HG03442 (cell line): ENCODE measurements at regions not wholly inside any gene's neighbourhood (a gene's known extent, or its start where the extent isn't known, plus 50 kb on each side); places are given as distances from the start of the nearest gene placed in this dataset.
"Not testable (repeated sequence)": the region's sequence is repeated elsewhere in the genome, so short reads cannot be mapped to it uniquely, and the experiment has no call there.

Source experiments
- ATAC-seq: cut with Tn5 transposase; IDR thresholded peaks from one replicate; pipeline ENCODE4 v1.9.1; 2021; ENCODE audit warnings: mild to moderate bottlenecking, moderate library complexity; ENCODE audit not compliant: unreplicated experiment

DNA sequence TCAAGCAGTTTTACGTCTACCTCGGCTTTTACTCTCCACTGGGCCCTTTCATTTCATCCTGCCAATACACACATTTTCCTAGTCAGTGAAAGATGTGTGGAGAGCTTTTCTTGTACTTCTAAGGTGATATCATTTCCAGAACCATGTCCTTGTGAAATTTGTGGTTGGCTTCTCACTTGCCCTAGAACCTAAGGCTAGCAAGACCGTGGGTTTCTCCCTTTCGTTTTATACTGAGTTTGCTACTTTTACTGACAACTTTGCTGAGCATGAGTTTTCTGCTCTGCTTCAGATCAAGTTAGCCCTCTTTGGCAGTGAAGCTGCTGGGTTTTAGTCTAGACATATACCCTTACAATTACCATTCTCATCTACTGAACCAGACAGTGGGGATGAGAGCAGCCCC is 95.7 kb upstream of the FRMPD4 start:
- ATAC-seq, result no peak

DNA sequence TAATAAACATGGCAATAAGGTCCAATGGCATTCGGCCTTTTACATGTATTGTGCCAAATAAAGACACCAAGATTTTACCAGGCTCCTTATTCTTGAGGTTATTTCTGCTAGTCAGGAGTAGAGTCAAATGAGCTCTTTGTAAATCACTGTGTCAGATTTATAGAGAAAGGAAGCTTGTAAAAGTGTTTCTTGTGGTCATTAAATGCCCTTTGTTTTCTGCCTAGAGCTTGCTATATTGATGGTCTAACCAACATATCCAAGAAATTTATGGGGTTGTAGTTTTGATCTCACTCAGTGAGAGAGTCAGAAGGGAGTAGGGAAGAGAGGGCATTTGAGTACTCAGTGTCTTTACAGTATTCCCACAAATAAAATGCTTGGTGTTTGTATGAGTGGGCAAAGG is 86.2 kb upstream of the FRMPD4 start:
- ATAC-seq, result no peak

DNA sequence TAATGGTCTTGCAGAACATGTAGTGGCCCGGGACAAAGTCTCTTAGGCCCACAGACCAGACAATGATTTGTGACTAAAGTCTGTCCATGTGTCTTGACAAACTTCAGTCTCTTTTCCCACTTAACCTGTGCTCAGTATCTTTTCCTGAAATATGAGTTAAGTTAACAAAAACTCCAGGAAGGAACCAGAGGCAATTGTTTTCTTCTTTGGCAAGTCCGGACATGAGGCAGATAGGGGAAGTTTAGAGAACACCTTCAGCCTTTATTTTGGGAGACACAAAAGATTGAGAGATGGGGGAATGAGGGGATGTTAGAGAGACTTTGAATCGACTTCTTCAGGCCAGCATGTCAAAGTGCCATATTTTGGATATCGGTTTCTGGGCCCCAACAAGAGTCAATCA is 80.2 kb upstream of the FRMPD4 start:
- no peak for ATAC-seq

DNA sequence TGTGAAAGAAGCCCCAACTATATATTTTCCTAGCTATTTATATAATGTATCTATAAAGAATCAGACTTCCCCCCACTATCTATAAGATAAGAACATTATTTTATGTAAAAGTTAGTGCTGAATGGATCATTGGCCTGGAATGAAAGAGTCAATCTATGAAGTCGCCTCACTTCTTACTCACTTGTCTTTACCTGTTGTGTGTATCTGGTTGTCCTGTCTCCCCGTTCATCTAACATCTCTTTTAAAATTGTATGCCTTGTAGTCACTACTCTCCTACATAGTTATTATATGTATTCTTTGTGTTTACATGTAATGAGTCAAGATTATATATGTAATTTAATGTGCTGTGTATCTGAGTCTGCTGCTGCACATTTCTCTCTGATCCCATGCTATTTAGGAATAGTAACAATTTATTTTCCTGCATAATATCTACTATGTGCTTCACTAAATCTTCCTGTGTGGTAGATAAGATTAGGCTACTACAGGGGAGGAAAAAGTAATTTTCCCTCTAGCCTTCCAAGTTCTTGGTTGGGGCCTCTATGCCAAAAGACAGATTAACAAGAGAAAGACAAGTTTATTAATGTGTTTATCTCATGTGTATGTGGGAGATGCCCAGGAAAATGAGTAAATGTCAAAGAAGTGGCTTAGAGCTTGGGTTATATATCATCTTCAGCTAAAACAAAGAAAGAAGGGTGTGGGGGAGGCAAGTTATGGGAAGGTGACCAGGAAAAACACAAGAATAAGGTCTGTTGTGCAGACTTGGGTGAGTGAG is 77.6 kb upstream of the FRMPD4 start:
- no peak for ATAC-seq

DNA sequence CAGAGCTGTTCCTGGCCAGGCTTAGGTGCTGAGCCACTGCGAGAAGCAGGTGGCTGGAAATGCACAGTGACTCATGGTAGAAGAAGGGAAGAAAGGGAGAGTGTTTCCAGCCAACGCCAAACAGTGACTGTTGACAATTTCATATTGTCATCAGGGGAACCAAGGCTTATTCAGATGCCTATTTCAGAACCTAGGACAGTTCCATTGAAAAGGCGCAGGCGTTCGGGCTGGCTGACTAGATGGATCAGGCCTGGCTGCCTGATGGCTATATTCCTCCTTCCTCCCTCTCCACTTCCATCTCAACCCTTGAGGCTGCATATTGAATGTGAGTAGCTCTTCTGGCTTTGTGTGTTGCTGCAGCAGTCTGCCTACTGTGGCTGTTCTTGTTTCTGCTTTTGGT is 73.0 kb upstream of the FRMPD4 start:
- ATAC-seq, result no peak

DNA sequence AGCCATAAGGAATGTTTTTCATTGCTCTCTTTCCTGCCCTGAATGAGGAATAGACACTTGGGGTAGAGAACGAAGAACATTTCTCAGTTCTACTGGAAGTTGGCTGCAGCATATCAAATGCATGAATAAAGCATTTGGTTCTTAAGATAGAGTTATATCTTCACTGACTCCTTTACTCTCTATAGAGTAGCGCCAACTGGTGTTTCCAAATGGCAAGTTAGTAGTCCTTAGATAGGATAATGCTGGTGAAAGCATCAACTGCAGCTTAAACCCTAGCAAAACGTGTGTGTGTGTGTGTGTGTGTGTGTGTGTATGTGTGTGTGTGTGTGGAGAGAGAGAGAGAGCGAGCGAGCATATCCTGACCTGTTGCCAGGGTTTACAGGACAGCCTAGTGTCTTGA is 62.2 kb upstream of the FRMPD4 start:
- no peak for ATAC-seq

DNA sequence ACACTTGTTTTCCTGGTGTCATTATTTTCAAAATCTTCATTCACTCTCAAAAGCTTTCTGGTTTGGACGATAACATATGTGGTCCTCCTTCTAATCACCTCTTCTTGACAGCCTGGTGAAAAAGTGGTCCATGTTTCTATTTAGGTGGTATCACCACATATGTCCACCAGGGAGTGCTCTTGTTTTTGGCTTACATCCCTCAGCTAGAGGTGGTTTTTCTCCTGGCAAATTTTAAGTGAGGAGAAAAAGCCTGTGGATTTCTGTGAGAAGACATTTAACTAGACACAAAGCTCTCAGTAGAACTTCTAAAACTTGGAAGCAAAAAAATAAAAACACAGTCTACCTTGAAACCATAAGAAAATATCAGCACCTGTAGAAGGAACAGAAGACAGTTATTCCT is 58.0 kb upstream of the FRMPD4 start:
- ATAC-seq, result no peak

DNA sequence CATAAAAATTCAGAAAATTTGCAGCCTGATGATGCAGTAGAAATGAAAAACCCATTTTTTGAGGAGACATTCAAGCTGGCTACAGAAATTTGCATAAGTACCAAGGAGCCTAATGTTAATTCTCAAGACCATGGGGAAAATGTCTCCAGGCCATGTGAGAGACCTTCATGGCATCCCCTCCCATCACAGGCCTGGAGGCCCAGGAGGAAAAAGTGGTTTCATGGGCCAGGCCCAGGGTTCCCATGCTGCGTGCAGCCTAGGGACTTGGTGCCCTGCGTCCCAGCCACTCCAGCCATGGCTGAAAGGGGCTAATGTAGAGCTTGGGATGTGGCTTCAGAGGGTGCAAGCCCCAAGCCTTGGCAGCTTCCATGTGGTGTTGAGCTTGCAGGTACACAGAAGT is 55.3 kb upstream of the FRMPD4 start:
- not testable (repeated sequence) for ATAC-seq
